HT1080 (cell line): ENCODE measurements at regions not wholly inside any gene's neighbourhood (a gene's known extent, or its start where the extent isn't known, plus 50 kb on each side); places are given as distances from the start of the nearest gene placed in this dataset.

Experiments
- DNase-seq: peaks from one replicate; pipeline ENCODE4 v3.0.0-alpha.2; 2015; ENCODE audit warnings: low read depth

- no peak for DNase-seq
Measured at GRCh38 chr1:217091561-217091960, 368.3 kb upstream of the ESRRG start.

DNA sequence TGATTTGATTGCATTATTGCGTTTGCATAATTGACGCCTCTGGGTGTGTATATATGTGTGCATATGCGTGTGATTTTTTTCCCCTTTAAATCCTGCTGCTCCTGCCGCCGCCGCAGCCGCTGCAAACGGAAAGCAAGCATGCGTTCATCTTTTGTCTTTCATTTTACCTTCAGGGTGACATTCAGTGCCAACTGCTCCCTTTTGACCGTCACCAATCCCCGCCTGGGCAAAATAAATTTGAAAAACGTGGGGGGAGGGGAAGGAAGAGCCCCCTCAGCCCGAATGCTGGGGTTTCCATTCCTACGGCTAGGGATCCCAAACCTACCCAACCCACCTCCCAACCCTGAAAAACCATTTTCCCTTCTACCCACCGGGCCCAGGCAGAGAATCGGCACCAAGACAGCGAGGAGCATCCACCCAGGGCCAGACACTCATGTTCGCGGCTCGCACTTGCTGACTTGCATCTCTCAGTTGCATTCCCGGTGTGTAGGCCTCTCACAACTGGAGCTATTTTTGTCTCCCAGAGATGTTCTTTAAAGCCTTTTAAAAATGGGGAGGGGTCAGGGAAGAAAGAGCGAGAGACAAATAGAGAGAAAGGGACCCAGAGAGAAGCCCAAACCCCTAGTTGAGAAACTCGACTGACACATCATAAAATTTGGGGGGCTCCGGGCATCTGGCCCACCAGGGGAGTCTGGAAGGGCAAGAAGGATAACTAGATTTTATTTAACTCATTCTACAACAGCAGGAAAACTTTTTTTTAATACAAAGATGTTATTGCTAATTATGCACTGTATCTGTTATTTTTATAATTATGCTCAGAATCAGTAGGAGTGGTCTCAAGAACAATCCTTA lies 367.1 kb upstream of the ESRRG start:
- no peak for DNase-seq

DNA sequence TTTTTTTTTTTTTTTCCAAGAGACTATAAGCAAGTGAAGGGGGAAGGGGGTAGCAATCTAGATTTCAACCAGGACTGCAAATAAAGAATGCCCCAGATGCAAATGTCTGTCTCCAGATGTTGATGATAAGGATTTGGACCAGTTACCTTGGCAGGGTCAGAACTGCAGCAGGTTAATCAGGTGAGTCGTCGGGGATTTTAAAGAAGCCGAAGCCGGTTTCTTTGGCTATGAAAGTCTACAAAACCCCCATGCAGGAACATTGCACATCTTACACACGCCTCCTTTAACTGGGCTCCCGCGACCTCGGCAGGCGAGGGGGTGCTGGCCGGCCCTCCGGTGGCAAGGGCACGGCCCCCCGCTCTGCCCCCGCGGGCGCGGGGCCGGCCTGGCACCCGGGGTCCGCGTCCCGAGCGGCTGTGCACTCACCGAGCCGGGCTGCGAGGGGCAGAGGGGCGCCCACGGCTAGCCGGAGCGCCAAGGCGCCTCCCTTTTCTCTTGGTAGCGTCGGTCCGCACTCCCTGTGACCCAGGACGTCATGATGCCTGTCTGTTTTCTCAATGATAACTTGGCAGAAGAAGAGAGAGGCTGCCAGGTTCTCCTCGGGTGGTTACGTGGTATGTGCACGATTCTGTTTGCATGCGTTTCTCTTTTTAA lies 366.3 kb upstream of the ESRRG start:
- no peak for DNase-seq

- no peak for DNase-seq
Measured at GRCh38 chr1:217088521-217089284, 365.5 kb upstream of the ESRRG start.

- no peak for DNase-seq
Measured at GRCh38 chr1:217088011-217088410, 364.8 kb upstream of the ESRRG start.

DNA sequence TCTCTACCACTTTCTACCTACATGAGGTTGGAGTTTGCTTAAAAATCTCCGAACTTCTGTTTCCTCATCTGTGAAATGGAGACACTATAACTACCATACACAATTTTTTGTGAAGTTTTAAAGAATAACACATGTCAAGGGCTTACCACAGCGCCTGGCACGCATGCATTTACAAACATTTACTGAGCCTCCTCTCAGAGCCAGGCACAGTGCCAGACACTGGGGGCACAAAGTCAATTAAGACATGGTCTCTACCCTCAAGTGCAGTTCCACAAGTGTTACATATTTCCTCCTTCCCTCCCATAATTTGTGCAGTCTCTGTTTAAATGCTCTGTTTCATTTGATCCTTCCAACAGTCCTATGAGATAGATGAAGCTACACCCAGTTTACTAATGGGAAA lies 356.4 kb upstream of the ESRRG start:
- no peak for DNase-seq

DNA sequence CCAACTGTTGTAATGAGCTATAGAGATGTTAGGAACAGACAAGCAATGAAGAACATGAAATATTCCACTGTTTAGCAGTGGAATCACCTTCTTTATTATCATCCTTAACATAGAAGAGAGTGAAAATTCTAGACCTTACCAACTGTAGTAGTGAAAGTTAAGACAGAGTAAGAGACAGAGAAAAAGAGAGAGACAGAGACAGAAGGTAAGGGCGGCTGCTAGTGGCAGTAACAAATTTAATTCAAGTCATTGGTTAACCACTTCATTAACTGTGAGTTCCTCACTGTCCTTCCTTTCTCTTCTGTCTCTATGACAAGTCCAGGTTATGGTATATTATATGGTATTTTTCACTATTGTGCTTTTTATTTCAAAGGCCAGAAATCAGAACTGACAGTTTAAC lies 355.7 kb upstream of the ESRRG start:
- no peak for DNase-seq

- no peak for DNase-seq
Measured at GRCh38 chr1:217078078-217078690, 355.0 kb upstream of the ESRRG start.

- DNase-seq, result no peak
Measured at GRCh38 chr1:217077426-217077825, 354.2 kb upstream of the ESRRG start.

- no peak for DNase-seq
Measured at GRCh38 chr1:217076902-217077301, 353.7 kb upstream of the ESRRG start.

GRCh38 chr1:217072926-217073325 lies 349.7 kb upstream of the ESRRG start:
- DNase-seq, result no peak

DNA sequence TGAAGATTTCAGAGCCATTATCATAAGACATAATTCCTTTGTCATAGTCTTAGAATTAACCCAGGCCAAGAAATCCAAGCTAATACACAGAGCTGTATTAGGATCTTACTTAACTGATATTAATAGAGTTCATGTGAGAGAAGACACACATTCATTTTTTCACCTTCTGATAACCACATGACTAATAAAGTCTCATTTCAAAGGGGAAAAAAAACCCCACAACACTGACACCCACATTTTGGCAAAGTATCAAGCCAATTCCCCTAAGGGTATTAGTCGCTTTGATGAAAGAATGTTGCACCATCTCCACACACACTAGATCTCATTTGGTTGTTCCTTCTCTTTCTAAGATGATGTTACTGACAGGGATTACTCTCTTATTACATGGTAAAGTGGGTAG lies 344.4 kb upstream of the ESRRG start:
- DNase-seq, result no peak

- DNase-seq, result no peak
Measured at GRCh38 chr1:217066794-217067193, 343.6 kb upstream of the ESRRG start.

DNA sequence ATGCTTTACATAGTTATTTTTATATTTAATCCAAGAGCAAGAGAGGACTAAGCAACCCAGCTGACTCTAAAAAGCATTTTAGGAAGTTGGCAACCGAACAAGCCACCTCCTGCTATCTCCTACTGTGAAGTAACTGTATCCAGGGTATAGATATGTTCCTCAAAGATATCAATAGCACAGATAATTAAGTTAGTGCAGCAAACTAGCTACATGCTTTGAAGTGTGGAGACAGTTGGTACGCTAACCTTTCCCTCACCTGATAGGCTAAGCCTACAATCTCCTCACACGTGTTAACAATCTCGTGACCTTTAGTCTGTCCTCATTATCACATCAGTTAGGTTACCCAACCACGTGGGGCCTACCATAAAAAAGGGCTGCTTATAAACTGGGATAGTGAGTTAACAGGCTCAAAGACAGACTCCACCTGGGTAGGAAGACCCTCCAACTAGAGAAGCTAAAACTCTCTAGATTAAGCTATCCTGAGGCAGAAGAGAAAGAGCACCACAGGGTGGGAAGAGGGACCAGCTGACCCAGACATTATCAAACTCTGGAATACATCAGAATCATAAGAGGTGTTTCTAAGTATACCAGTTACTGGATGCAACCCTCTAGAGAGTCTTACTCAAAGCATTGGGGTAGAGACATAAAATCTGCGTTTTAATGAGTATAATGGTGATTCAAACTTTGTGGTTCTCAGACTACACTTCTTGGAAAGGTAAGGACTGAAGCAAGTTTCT lies 340.1 kb upstream of the ESRRG start:
- DNase-seq, result no peak

DNA sequence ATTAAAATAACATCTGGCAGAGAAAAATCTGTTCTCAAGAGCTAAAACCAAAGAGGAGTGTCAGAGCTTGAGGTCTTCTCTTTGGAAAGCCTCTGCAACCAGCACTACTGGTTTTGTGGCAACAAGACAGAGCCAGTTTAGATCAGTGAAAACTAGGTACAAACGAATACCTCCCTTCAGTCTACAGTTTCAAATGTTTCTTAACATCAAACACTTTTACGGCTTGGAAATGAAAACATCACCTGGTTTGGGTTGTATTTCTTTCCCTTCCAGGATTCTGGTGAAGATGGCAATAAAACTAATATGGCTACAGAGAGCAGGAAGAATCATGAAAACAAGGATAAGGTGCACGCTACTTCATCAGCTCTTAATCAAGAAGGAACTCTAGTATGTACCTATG lies 339.4 kb upstream of the ESRRG start:
- DNase-seq, result no peak

DNA sequence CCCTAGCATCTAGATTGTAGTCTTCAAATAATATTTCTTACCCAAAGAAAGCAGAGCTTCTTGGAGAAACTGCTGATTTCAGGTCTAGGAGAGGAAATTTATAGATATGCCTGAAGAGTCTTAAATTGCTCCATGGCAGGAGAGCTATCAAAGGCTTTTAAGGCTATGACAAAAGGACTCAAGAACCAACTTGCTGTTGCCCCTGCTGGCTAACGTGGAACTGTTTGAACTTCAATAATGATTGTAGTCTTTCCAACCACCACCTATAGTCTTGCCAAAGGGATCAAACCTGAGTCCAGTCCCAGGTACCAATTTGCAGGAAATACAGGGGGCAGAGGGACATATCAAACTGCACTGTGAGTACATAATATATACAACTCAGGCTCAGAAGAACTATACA lies 336.2 kb upstream of the ESRRG start:
- DNase-seq, result no peak

GRCh38 chr1:217053676-217054075 lies 330.4 kb upstream of the ESRRG start:
- no peak for DNase-seq

GRCh38 chr1:217052626-217053025 lies 329.4 kb upstream of the ESRRG start:
- no peak for DNase-seq

GRCh38 chr1:217052196-217052595 lies 329.0 kb upstream of the ESRRG start:
- DNase-seq, result no peak

GRCh38 chr1:217049721-217050120 lies 326.5 kb upstream of the ESRRG start:
- DNase-seq, result no peak

- no peak for DNase-seq
Measured at GRCh38 chr1:217049081-217049480, 325.9 kb upstream of the ESRRG start.
